Right hindlimb (tissue), 1 donor: ENCODE measurements at regions not wholly inside any gene's neighbourhood (a gene's known extent, or its start where the extent isn't known, plus 50 kb on each side); places are given as distances from the start of the nearest gene placed in this dataset.
A peak's percentile ranks its signal among the peaks of the same experiment; 100 is the strongest.
"Not testable (repeated sequence)": the region's sequence is repeated elsewhere in the genome, so short reads cannot be mapped to it uniquely, and the experiment has no call there.

ENCODE experiments used
- DNase-seq: peaks from one replicate; pipeline ENCODE4 v3.0.0-alpha.2; 2018

DNA sequence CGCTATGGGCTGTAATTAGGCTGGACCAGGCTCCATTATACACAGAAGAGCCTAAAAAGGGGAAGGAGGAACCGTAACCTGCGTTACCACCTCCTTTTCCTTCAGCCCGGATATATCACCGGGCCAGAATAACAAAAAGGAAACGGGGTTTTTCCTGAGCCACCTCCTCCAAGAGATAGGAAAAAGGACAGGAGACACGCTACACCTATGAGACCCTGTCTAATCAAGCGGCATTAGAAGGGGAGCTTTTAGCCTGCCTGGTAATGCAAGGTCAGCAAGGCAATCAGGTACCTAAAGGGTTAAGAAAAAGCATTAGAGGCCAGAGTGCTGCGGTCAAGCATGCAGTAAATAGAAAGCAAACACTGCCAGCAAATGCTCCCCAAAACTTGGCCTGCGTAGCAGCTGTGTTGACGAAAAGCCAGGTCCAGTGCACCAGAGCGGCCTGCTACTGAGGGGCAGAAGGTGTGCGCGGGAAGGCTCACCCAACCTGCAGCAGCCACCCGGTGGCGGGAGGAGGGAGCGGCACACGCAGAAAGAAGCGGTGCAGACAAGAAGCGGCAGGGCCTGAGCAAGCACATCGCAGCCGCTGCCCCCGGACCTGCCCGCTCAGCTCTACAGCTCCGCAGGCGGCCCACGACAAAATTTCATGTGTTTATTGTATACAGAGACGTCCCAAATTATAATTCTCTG, 1466.1 kb downstream of the UQCRFS1 start:
- DNase-seq = peak; percentile 27

DNA sequence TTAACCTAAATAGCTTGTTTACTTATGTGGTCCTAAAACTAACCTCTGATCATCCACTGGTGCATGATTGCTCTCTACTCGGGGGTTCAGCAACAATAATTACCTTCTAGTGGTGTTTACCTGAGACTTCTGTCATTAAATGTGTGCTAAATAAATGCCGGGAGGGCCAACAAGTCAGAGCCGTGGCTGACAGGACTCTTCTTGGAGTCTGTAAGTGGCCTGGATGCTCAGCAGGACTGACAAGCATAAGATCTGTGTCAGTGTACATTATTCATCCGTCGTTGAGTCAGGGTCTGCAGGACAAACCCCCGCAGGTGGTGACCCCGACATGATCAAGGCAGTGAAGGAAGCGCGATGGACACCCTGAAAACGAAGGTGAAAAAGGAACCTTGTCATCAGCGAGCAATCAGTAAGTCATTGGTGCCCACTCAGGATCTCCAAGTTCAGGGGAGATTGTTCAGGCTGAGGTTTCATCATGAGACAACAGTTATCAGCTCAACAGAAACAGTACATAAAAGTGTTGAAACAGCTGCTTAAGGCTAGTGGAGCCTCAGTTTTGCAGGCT, 1466.9 kb downstream of the UQCRFS1 start:
- no peak for DNase-seq

DNA sequence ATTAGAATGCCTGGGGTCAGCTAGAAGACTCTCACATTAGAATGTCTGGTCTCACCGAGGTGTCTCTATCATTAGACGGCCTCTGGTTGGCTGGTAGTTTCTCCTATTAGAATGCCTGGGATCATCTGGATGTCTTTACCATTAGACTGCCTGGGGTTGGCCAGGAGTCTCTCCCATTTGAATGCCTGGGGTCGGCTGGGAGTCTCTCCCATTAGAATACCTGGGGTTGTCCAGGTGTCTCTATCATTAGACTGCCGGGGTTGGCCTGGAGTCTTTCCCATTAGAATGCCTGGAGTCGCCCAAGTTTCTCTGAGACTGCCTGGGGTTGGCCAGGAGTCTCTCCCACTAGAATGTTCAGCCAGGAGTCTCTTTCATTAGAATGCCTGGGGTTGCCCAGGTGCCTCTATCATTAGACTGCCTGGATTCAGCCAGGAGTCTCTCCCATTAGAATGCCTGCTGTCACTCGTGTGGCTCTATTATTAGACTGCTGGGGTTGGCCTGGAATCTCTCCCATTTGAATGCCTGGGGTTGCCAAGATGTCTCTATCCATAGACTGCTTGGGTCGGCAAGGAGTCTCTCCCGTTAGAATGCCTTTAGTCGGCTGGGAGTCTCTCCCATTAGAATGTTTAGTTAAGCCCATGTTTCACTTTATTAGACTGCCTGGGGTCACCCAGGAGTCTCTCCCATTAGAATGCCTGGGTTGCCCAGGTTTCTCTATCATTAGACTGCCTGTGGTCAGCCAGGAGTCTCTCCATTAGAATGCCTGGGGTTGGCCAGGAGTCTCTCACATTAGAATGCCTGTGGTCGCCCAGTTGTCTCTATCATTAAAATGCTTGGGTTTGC, 1467.8 kb downstream of the UQCRFS1 start:
- DNase-seq = no peak

DNA sequence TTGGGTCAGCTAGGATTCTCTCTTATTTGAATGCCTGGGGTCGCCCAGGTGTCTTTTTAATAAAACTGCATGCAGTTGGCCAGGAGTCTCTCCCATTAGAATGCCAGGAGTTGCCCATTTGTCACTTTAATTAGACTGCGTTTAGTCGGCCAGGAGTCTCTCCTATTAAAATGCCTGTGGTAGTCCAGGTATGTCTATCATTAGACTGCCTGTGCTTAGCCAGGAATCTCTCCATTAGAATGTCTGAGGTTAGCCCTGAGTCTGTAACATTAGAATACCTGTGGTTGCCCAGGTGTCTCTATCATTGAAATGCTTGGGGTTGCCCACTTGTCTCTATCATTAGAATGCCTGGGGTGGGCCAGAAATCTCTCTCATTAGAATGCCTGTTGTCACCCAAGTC, 1470.9 kb downstream of the UQCRFS1 start:
- no peak for DNase-seq

DNA sequence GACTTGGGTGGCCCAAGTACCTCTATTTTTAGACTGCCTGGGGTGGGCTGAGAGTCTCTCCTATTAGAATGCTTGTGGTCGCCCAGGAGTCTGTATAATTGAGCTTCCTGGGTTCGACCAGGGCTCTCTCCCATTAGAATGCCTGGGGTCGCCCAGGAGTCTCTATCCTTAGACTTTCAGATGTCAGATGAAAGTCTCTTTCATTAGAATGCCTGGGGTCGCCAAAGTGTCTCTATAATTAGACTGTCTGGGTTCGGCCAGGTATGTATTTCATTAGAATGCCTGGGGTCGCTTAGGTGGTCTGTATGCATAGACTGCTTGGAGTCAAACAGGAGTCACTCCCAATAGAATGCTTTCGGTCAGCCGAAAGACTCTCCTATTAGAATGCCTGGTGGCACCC, 1471.7 kb downstream of the UQCRFS1 start:
- DNase-seq = no peak

DNA sequence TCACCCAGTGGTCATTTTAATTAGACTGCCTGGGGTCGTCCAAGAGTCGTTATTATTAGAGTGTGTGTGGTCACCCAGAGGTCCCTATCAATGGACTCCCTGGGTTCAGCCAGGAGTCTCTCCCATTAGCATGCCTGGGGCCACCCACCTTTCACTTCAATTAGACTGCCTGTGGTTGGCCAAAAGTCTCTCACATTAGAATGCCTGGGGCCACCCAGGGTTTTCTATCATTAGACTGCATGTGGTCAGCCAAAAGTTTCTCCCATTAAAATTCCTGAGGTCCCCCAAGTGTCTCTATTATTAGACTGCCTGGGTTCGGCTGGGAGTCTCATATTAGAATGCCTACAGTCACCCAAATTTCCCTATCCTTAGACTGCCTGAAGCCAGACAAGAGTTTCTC, 1472.6 kb downstream of the UQCRFS1 start:
- no peak for DNase-seq

DNA sequence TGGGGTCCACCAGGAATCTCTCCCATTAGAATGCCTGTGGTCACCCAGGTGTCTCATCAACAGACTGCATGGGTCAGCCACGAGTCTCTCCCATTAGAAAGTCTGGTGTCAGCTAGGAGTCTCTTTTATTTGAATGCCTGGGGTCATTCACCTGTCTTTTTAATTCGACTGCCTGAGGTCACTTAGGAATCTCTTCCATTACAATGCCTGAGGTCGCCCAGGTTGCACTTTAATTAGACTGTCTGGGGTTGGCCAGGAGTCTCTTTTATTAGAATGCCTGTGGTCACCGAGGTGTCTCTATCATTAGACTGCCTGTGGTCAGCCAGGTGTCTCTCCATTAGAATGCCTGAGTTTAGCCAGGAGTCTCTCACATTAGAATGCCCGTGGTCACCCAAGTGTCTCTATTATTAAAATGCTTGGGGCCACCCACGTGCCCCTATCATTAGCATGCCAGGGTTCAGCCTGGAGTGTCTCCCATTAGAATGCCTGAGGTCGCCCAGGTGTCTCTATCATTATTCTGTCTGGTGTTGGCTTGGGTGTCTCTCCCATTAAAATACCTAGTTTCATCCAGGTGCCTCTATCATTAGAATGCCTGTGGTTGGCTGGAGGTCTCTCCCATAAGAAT, 1474.3 kb downstream of the UQCRFS1 start:
- DNase-seq = no peak

DNA sequence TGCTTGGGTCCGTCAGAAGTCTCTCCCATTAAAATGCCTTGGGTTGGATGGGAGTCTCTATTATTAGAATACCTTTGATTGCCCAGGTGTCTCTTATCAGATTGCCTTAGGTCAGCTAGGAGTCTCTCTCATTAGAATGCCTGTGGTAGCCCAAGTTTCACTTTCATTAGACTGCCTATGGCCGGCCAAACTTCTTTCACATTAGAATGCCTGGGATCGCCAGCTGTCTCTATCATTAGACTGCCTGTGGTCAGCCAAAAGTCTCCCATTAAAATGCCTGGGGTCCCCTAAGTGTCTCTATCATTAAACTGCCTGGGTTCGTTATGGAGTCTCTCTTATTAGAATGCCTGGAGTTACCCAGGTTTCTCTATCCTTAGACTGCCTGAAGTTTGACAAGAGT, 1476.7 kb downstream of the UQCRFS1 start:
- no peak for DNase-seq

DNA sequence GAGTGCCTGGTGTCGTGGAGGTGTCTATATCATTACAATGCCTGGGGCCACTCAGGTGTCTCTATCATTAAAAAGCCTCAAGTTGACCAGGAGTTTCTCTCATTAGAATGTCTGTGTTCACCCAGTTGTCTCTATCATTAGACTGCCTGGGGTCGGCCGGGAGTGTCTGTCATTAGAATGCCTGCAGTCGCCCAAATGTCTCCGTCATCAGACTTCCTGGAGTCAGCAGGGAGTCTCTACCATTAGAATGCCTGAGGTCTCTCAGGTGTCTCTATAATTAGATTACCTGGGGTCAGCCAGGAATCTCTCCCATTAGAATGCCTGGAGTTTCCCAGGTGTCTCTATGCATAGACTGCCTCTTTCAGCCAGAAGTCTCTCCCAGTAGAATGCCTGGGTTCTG, 1477.6 kb downstream of the UQCRFS1 start:
- no peak for DNase-seq

DNA sequence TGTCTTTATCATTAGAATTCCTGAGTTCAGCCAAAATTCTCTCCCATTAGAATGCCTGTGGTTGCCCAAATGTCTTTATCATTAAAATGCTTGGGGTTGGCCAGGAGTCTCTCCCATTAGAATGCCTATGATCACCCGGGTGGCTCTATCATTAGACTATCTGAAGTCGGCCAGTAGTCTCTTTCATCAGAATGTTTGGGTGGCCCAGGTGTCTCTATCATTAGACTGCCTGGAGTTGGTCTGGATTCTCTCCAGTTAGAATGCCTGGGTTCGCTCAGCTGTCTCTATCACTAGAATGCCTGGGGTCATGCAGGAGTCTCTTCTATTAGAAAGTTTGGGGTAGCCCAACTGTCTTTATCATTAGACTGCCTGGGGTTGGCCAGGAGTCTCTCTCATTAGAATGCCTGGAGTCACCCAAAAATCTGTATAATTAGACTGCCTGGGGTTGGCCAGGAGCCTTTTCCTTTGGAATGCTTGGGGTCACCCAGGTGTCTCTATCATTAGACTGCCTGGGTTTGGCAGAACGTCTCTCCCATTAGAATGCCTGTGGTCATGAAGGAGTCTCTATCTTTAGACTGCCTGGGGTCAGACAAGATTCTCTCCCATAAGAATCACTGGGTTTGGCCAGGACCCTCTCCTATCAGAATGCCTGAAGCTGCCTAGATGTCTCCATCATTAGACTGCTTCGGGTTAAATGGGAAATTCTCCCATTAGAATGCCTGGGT, 1478.3 kb downstream of the UQCRFS1 start:
- no peak for DNase-seq

DNA sequence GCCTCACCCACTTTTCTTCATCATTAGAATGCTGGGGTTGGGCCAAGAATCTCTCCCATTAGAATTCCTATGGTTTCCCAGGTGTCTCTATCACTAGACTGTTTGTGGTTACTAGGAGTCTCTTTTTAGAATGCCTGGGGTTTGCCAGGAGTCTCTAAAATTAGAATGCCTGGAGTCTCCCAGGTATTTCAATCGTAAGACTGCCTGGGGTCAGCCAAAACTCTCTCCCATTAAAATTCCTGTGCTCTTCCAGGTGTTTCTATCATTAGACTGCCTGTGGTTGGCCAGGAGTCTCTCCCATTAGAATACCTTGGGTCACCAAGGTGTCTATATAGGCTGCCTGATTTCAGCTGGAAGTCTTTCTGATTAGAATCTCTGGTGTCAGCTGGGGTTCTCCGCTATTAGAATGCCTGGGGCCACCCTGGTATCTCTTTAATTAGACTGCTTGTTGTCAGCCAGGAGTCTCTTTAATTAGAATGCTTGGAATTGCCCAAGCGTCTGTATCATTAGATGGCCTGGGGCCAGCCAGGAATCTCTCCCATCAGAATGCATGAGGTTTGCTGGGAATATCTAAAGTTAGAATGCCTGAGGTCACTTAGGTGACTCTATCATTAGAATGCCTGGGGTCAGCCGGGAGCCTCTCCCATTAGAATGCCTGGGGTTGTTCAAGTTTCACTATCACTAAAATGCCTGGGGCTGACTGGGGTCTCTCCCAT, 1479.2 kb downstream of the UQCRFS1 start:
- no peak for DNase-seq

DNA sequence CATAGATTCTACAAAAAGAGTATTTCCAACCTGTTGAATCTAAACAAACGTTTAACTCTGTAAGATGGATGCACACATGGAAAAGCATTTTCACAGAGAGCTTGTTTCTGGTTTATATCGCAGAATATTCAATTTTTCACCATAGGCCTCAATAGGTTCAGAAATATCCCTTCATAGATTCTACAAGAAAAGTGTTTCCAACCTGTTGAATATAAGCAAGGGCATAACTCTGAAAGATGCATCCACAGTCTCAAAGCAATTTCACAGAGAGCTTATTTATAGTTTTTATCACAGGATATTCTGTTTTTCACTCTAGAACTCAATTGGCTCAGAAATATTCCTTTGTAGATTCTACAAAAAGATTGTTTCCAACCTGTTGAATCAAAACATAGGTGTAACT, 1483.6 kb downstream of the UQCRFS1 start:
- no peak for DNase-seq

DNA sequence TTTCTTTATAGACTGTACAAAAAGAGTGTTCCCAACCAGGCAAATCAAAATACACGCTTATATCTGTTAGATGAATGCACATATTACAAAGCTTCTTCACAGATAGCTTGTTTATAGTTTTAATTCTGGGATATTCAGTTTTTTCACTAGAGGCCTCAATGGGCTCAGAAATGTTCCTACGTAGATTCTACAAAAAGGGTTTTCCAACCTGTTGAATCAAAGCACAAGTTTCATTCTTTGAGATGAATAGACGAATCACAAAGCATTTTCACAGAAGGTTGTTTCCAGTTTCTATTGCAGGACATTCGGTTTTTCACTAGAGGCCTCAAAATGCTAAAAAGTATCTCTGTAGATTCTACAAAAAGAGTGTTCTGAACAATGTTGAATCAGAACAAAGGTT, 1490.3 kb downstream of the UQCRFS1 start:
- no peak for DNase-seq

DNA sequence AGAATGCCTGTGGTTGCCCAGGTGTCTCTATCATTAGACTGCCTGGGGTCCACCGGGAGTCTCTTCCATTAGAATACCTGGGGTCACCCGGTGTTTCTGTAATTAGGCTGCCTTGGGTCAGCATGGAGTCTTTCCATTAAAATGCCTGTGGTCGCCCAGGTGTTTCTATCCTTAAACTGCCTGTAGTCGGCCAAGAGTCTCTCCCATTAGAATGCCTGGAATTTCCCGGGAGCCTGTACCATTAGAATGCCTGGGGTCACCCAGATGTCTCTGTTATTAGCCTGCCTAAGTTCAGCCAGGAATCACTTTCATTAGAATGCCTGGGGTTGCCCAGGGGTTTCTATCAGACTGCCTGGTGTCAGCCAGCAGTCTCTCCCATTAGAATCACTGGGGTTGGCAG, 1492.8 kb downstream of the UQCRFS1 start:
- DNase-seq = no peak

DNA sequence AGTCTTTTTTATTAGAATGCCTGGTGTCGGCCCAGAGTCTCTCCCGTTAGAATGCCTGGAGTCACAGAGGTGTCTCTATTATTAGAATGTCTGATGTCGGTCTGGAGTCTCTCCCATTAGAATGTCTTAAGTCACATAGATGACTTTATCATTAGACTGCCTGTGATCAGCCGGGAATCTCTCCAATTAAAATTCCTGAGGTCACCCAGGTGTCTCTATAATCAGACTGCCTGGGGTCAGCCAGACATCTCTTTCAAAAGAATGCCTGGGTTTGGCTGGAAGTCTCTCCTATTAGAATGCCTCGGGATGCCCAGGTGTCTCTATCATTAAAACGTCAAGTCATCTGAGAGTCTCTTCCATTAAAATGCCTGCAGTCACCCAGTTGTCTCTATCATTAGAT, 1493.9 kb downstream of the UQCRFS1 start:
- no peak for DNase-seq

DNA sequence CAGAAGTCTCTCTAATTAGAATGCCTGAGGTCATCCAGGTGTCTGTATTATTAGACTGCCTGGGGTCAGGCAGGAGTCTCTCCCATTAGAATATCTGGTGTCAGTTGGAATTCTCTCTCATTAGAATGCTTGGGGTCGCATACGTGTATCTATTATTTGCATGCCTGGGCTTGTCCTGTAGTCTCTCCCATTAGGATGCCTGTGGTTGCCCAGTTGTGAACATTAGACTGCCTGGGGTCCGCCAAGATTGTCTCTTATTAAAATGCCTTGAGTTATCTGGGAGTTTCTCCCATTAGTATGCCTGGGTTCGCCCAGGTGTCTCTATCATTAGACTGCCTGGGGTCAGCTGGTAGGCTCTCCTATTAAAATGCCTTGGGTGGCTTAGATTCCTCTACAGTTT, 1494.7 kb downstream of the UQCRFS1 start:
- DNase-seq = no peak

DNA sequence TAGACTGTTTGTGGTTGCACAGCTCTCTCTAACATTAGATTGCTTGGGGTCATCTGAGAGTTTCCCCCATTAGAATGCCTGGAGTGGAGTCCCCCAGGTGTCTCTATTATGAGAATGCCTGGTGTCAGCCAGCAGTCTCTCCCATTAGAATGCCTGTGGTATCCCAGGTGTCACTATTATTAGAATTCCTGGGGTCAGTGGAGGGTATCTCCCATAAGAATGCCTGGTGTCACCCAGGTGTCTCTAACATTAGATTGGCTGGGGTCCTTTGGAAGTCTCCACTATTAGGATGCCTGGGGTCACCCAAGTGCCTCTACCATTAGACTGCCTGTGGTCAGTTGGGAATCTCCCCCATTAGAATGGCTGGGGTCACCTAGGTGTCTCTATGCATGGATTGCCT, 1495.1 kb downstream of the UQCRFS1 start:
- DNase-seq = no peak

DNA sequence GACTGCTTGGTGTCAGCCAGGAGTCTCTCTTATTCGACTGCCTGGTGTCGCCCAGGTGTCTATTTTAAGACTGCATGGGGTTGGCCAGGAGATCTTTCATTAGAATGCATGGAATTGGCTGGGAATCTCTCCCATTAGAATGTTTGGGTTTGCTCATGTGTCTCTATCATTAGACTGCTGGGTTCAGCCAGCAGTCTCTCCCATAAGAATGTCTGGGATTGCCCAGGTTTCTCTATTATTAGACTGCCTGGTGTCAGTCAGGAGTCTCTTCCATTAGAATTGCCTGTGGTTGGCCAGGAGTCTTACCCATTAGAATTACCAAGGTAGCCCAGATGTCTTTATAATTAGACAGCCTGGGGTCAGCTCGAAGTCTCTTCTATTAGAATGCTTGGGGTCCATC, 1496.0 kb downstream of the UQCRFS1 start:
- DNase-seq = no peak

DNA sequence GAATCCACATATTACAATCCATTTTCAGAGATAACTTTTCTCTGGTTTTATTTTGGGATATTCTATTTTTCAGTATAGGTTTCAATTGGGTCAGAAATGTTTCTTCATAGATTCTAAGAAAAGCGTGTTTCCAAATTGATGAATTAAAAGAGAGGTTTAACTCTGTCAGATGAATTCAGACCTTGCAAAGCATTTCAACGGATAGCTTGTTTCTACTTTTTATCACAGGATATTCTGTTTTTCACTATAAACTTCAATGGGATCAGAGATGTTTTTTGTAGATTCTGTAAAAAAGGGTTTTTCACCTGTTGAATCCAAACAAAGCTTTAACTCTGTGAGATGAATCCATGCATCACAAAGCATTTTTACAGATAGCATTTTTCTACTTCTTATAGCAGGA, 1498.1 kb downstream of the UQCRFS1 start:
- DNase-seq = no peak

DNA sequence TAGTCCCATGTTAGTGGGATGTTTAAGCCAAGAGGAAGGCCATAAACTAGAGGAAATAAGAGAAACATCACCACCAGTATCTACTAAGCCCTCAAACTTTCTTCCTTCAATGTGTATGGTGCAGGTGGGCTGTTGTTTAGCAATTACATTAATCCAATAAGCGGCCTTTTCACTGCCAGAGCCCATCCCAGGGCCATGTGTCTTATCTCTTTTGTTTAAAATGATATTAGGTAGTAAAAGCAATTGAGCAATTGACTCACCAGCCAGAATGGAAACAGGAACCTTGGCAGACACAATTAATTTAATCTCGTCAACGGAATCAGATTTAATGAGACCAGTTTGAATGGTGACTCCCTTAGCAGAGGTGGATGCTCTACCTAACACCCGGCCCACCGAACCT, 1503.5 kb downstream of the UQCRFS1 start:
- no peak for DNase-seq

DNA sequence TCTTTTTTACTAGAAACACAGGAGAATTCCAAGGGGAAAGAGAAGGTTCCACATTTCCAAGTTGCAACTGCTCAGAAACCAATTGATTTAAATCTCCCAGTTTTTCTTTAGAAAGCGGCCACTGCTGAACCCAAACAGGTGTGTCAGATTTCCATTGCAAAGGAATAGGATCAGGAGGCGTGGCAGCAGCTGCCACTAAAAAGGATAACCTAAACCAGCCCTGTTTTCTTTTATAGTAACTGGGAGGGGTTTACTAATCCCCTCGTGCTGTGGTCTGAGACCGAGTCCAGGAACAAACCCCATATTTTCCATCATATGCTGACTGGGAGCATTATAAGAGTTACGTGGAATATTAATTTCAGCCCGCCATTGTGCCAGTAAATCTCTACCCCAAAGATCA, 1504.0 kb downstream of the UQCRFS1 start:
- DNase-seq = not testable (repeated sequence)

DNA sequence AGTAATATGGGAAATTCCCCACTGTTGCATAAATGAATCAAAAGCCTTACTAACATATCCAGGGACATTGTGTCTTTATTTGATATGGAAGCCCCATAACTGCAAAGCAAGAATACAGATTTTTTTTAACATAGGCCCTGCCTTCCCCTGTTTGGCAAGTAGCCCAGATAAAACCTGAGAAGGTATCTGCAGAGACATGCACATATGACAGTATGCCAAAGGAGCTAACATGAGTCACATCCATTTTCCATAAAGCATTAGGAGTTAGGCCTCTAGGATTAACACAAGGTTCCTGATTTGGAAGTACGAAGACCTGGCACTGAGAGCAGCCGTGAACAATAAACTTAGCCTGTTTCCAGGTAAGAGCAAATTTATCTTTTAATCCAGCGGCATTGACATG, 1505.9 kb downstream of the UQCRFS1 start:
- not testable (repeated sequence) for DNase-seq
